ENCODE measurements at regions not wholly inside any gene's neighbourhood (a gene's known extent, or its start where the extent isn't known, plus 50 kb on each side); places are given as distances from the start of the nearest gene placed in this dataset.

GRCh38 chr13:91074091-91074490 lies 273.4 kb upstream of the MIR17HG start:
- Histone ChIP-seq H3K36me3 (ENCODE audit: insufficient read depth) (no peaks in the 10 kb centered on the region), H3K9me2 (ENCODE audit: insufficient read depth) (no peaks in the 10 kb centered on the region), H4K20me1 (replicated peaks; ENCODE audit: insufficient read depth) (no peaks in the 10 kb centered on the region), H2AFZ (no peak overlapping the region), H3K27me3 (ENCODE audit: insufficient read depth) (no peaks in the 10 kb centered on the region), H3K4me3 (no peak overlapping the region), H3K4me1 (ENCODE audit: insufficient read depth) (no peaks in the 10 kb centered on the region), H3K27ac (ENCODE audit: low read depth) (no peak overlapping the region), H3K79me2 (replicated peaks; ENCODE audit: insufficient read depth) (no peaks in the 10 kb centered on the region), H3K4me2 (no peak overlapping the region), H3F3A (replicated peaks; ENCODE audit: low read depth) (no peaks in the 10 kb centered on the region)
- H3K36me3 Mint-ChIP-seq (ENCODE audit: low read depth), result no peaks in the 10 kb centered on the region
- no peaks in the 10 kb centered on the region for H3K9me3 Mint-ChIP-seq
- H3K27me3 Mint-ChIP-seq (ENCODE audit: insufficient read depth, low read depth, poor library complexity), result no peaks in the 10 kb centered on the region
- no peak overlapping the region for H3K4me3 Mint-ChIP-seq
- DNase-seq (ENCODE audit: low spot score) (no peak), ATAC-seq (no peak)
- no peak overlapping the region for H3K27ac Mint-ChIP-seq
- TF ChIP-seq POLR2AphosphoS5 (IDR thresholded peaks at IDR 0.05; ENCODE audit: low read depth), result no peak
- no peak for TF ChIP-seq STAT1 (IDR thresholded peaks at IDR 0.05; ENCODE audit: unreplicated experiment)
- TF ChIP-seq JUNB (IDR thresholded peaks at IDR 0.05; ENCODE audit: unreplicated experiment), result no peak
- no peak for TF ChIP-seq CTCF (conservative IDR thresholded peaks at IDR 0.05; ENCODE audit: low read depth in 2 of 2)
- no peak for TF ChIP-seq EZH2 (IDR thresholded peaks at IDR 0.05; ENCODE audit: low read depth, unreplicated experiment)
- no peak for TF ChIP-seq EZH2phosphoT487 (IDR thresholded peaks at IDR 0.05; ENCODE audit: unreplicated experiment)
- no peak for TF ChIP-seq ETS1 (IDR thresholded peaks at IDR 0.05)
- TF ChIP-seq ZNF114 (CRISPR knock-in tag; IDR thresholded peaks at IDR 0.05), result no peak
- no peak for TF ChIP-seq ZNF331 (CRISPR knock-in tag; IDR thresholded peaks at IDR 0.05; ENCODE audit: low read depth)
- no peak for TF ChIP-seq CREB1 (CRISPR knock-in tag; IDR thresholded peaks at IDR 0.05; ENCODE audit: low read depth)
- TF ChIP-seq NANOG (IDR thresholded peaks at IDR 0.05; ENCODE audit: borderline replicate concordance), result no peak
- TF ChIP-seq, protein P1, sequence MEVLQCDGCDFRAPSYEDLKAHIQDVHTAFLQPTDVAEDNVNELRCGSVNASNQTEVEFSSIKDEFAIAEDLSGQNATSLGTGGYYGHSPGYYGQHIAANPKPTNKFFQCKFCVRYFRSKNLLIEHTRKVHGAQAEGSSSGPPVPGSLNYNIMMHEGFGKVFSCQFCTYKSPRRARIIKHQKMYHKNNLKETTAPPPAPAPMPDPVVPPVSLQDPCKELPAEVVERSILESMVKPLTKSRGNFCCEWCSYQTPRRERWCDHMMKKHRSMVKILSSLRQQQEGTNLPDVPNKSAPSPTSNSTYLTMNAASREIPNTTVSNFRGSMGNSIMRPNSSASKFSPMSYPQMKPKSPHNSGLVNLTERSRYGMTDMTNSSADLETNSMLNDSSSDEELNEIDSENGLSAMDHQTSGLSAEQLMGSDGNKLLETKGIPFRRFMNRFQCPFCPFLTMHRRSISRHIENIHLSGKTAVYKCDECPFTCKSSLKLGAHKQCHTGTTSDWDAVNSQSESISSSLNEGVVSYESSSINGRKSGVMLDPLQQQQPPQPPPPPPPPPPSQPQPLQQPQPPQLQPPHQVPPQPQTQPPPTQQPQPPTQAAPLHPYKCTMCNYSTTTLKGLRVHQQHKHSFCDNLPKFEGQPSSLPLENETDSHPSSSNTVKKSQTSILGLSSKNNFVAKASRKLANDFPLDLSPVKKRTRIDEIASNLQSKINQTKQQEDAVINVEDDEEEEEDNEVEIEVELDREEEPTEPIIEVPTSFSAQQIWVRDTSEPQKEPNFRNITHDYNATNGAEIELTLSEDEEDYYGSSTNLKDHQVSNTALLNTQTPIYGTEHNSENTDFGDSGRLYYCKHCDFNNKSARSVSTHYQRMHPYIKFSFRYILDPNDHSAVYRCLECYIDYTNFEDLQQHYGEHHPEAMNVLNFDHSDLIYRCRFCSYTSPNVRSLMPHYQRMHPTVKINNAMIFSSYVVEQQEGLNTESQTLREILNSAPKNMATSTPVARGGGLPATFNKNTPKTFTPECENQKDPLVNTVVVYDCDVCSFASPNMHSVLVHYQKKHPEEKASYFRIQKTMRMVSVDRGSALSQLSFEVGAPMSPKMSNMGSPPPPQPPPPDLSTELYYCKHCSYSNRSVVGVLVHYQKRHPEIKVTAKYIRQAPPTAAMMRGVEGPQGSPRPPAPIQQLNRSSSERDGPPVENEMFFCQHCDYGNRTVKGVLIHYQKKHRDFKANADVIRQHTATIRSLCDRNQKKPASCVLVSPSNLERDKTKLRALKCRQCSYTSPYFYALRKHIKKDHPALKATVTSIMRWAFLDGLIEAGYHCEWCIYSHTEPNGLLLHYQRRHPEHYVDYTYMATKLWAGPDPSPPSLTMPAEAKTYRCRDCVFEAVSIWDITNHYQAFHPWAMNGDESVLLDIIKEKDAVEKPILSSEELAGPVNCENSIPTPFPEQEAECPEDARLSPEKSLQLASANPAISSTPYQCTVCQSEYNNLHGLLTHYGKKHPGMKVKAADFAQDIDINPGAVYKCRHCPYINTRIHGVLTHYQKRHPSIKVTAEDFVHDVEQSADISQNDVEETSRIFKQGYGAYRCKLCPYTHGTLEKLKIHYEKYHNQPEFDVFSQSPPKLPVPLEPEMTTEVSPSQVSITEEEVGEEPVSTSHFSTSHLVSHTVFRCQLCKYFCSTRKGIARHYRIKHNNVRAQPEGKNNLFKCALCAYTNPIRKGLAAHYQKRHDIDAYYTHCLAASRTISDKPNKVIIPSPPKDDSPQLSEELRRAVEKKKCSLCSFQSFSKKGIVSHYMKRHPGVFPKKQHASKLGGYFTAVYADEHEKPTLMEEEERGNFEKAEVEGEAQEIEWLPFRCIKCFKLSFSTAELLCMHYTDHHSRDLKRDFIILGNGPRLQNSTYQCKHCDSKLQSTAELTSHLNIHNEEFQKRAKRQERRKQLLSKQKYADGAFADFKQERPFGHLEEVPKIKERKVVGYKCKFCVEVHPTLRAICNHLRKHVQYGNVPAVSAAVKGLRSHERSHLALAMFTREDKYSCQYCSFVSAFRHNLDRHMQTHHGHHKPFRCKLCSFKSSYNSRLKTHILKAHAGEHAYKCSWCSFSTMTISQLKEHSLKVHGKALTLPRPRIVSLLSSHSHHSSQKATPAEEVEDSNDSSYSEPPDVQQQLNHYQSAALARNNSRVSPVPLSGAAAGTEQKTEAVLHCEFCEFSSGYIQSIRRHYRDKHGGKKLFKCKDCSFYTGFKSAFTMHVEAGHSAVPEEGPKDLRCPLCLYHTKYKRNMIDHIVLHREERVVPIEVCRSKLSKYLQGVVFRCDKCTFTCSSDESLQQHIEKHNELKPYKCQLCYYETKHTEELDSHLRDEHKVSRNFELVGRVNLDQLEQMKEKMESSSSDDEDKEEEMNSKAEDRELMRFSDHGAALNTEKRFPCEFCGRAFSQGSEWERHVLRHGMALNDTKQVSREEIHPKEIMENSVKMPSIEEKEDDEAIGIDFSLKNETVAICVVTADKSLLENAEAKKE (CRISPR knock-in tag; IDR thresholded peaks at IDR 0.05), result no peak
- TF ChIP-seq REST (IDR thresholded peaks at IDR 0.05; ENCODE audit: unreplicated experiment), result no peak
- no peaks in the 10 kb centered on the region for H3K4me1 Mint-ChIP-seq

All from GM23338 (cell line).